Bronchial epithelial cell (primary cell): ENCODE measurements at regions not wholly inside any gene's neighbourhood (a gene's known extent, or its start where the extent isn't known, plus 50 kb on each side); places are given as distances from the start of the nearest gene placed in this dataset.

Experiments
- DNase-seq: peaks from one replicate; pipeline ENCODE4 v3.0.0-alpha.2; 2010; ENCODE audit warnings: low read depth
- FAIRE-seq: peaks from 2 replicates; lab custom pipeline; 2011; peaks lifted over from hg19 to GRCh38; lab: Jason Lieb, UNC
- H3K27me3 ChIP-seq: 2 replicates; pipeline ENCODE4 v1.5.1; 2011; ENCODE audit warnings: low read length; ENCODE audit not compliant: control insufficient read depth, insufficient read depth
- H3K36me3 ChIP-seq: 2 replicates; pipeline ENCODE4 v1.5.1; 2011; ENCODE audit warnings: low read length; ENCODE audit not compliant: control insufficient read depth, insufficient read depth
- H3K4me3 ChIP-seq: 2 replicates; pipeline ENCODE4 v1.5.1; 2011; ENCODE audit warnings: mild to moderate bottlenecking, low read depth, low read length, control low read depth
- CTCF ChIP-seq: IDR thresholded peaks from 2 replicates; pipeline ENCODE4 v1.5.1; 2011; ENCODE audit warnings: mild to moderate bottlenecking, moderate library complexity, low read length, control low read depth, inconsistent platforms; ENCODE audit not compliant: insufficient read depth, severe bottlenecking

- Histone ChIP-seq H3K4me3 (no peak overlapping the region), H3K27me3 (no peaks in the 10 kb centered on the region), H3K36me3 (no peaks in the 10 kb centered on the region)
- TF ChIP-seq CTCF: no peak
- DNase-seq: no peak
- FAIRE-seq: no peak
These were observed 574.1 kb downstream of the PTPRU start for GRCh38 chr1:29810121-29811120.

DNA sequence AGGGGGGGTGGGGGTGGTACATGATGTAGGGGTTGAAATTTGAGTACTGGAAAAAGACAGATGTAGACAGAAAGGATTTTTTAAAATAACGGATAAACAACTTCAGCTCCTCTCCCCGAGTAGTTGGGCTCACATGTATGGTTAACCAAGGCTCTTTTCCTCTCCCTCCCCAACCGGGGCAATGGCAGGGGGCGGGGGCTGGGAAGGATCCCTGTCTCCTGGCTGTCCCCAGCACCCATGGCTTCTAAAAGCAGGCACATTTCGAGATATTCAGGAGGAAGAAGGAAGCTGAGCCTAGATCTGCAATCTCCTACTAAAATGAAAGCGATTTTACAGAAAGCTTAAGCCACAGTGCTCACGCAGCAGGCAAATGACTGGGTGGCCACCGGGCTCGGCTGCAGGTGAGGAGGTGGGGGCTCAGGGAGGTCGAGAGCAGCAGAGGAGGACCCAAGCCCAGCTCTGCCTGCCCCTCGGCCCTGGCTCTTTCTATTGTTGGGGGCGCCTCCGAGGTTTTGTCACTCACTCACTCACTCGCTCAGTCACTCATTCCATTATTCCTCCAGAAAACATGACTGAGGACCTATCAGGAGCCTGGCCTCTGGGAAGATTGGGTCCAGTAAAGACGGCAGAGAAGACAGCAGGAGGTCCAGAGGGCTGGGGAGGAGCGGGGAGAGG lies 573.3 kb downstream of the PTPRU start:
- H3K36me3 ChIP-seq: no peaks in the 10 kb centered on the region
- H3K4me3 ChIP-seq: no peak overlapping the region
- H3K27me3 ChIP-seq: no peaks in the 10 kb centered on the region
- DNase-seq: no peak
- no peak for FAIRE-seq
- no peak for TF ChIP-seq CTCF

- H3K27me3 ChIP-seq: no peaks in the 10 kb centered on the region
- no peak for TF ChIP-seq CTCF
- no peak overlapping the region for H3K4me3 ChIP-seq
- DNase-seq: no peak
- no peaks in the 10 kb centered on the region for H3K36me3 ChIP-seq
- FAIRE-seq: no peak
These were observed 572.0 kb downstream of the PTPRU start for GRCh38 chr1:29808141-29808995.

- no peaks in the 10 kb centered on the region for H3K27me3 ChIP-seq
- TF ChIP-seq CTCF: no peak
- DNase-seq: no peak
- no peak for FAIRE-seq
- no peaks in the 10 kb centered on the region for H3K36me3 ChIP-seq
- no peak overlapping the region for H3K4me3 ChIP-seq
These were observed 571.4 kb downstream of the PTPRU start for GRCh38 chr1:29807689-29808088.

DNA sequence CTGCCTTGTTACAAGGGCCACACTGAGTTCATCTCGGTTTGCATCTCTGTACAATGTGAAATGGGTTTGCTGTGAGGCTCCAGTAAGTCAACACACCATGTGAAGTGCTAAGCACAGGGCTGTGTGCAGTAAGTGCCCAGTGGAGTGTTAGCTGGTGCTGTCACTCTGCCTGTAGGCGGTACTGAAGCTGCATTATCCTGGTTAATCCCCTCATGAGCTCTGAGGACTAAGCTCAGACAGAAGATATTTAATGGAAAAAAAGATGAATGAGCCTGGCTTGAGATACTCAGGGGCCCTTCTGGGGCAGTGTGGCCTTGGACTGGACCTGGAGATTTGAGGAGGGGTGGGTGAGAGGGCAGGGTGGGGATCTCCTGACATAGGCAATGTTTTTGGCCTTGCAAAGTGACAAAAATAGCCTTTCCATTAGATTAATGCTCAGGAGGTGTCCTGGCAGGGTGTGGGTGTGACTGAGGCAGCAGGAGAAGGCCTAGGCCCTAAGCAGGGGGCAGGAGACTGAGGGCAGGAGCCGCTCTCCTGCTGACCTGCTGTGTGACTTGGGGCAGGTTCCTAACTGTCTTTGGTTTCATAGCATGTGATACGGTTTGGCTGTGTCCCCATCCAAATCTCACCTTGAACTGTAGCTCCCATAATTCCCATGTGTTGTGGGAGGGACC lies 570.5 kb downstream of the PTPRU start:
- Histone ChIP-seq H3K4me3 (no peak overlapping the region), H3K27me3 (no peaks in the 10 kb centered on the region), H3K36me3 (no peaks in the 10 kb centered on the region)
- TF ChIP-seq CTCF: no peak
- DNase-seq (no peak), FAIRE-seq (peak; percentile 18)
